GM19328 (cell line): ENCODE measurements at regions not wholly inside any gene's neighbourhood (a gene's known extent, or its start where the extent isn't known, plus 50 kb on each side); places are given as distances from the start of the nearest gene placed in this dataset.
A peak's percentile ranks its signal among the peaks of the same experiment; 100 is the strongest.
"Not testable (repeated sequence)": the region's sequence is repeated elsewhere in the genome, so short reads cannot be mapped to it uniquely, and the experiment has no call there.

Experiments used
- ATAC-seq: cut with Tn5 transposase; IDR thresholded peaks from one replicate; pipeline ENCODE4 v1.9.1; 2021; ENCODE audit warnings: mild to moderate bottlenecking, moderate library complexity; ENCODE audit not compliant: unreplicated experiment

DNA sequence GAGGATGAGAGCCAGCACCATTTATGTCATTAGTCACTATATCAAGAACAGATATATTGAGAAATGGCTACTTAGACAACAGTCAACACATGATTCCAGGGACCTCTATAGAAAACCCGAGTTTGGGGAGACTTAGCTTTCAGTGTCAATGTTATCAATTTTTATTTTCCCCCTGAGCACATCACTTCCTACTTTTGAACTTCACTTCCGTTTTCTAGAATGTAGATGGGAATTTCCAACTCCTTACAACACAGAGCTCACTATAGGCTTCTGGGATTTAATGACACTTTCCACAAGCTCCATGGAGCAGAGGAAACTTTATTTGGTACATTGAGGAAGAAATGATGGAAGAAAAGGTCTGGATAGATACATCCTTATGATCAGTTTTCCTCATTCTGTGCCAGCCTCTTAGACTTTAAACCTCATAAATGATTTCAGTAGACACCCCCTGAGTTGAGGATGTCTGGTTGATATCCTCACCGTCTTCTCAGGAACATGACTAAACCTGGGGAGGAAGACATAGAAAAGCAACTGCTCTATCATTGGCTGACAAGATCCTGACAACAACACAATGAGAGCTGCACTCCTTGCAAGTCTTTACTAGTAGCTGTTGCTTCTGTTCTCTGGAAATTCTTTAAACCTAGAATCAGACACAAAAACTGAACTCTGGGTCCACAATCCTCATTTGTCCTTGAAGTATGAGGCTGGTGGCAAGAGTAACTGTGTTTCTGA is 449.4 kb upstream of the OR4E1 start:
- no peak for ATAC-seq

DNA sequence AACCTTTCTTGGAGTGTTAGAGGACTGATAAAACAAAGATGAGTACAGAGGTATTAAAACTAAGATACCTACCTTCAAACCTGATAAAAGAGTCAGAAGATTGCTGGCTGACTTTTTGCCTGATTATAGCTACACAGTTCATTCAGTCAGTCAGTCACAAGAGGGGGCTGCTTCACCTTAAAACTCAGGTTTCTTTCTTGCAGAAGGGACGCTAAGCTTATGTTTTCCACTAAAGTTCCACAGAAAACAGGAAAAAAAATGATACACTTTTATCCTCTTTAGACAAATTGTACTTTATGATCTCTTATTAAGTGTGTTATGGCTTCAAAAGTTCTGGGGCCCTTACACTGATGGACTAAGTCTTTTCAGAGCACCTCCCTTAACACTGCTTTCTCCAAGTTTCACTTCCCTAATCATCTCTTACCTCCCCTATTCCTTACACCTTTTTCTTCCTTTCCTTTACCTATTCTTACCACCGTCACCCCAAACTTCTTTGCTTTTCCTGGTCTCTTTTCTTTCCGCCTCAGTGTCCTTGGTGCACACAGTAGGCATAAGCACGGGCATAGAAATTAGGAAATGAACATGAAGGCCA is 448.7 kb upstream of the OR4E1 start:
- no peak for ATAC-seq

- ATAC-seq: no peak
Observed at GRCh38 chr14:22118899-22119477, 445.4 kb upstream of the OR4E1 start.

DNA sequence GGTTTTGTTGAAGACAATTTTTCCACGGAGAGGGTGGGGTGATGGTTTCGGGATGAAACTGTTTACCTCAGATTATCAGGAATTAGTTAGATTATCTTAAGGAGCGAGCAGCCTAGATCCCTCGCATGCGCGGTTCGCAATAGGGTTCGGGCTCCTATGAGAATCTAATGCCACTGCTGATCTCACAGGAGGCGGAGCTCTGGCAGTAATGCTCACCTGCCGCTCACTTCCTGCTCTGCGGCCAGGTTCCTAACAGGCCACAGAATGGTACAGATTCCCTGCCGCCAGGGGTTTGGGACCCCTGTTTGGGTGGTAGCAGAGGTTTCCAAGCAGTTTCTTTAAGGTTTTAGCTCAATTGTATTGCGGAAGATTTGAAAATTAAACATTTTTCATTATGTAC is 439.8 kb upstream of the OR4E1 start:
- no peak for ATAC-seq

GRCh38 chr14:22112004-22112403 is 438.4 kb upstream of the OR4E1 start:
- no peak for ATAC-seq

DNA sequence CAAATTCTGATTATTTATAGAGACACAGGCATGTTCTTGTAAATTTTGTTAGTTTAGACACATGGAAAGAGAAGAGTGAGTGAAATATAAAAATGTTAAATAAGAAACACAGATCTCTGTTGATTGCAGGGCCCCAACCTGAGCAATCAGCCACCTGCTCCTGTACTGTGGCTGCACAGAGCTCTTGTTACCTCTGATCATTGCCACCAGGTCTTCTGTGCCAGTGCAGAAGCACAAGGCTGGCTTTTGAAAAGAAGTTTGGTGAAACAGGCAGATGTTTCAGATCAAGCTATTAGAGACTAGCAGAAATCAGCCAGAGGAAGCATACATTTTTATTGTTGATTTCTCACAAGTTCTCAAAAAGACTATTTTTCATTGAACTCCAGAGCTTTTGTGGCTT is 434.1 kb upstream of the OR4E1 start:
- no peak for ATAC-seq

- no peak for ATAC-seq
Observed at GRCh38 chr14:22106700-22107697, 433.4 kb upstream of the OR4E1 start.

- ATAC-seq: no peak
Observed at GRCh38 chr14:22105624-22106006, 432.0 kb upstream of the OR4E1 start.

DNA sequence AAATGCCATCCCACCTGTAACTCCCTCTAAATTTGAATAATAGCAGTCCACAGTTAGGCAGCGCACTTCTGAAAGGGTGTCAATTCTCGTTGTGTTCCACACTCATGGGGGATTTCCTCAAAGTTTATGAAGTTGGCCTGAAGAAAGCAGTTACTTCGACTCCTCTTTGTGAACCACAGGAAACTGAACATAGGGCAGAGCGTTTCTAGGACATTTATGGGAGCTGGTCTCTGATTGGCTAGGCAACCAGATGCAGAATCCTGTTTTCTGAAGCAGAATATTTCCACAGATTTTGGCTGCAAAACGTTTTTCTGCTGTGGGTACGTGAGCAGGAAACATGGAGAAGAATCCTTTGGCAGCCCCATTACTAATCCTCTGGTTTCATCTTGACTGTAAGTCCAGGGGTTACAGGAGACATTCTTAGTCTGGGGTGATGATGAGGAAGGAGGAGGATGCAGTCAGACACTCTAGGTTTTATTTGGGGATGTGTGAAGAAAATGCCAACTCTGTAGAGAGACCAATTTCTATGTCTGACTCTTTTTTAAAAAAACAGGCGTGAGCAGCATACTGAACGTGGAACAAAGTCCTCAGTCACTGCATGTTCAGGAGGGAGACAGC is 431.5 kb upstream of the OR4E1 start:
- ATAC-seq: no peak

- ATAC-seq: not testable (repeated sequence)
Observed at GRCh38 chr14:22100764-22101120, 427.1 kb upstream of the OR4E1 start.

DNA sequence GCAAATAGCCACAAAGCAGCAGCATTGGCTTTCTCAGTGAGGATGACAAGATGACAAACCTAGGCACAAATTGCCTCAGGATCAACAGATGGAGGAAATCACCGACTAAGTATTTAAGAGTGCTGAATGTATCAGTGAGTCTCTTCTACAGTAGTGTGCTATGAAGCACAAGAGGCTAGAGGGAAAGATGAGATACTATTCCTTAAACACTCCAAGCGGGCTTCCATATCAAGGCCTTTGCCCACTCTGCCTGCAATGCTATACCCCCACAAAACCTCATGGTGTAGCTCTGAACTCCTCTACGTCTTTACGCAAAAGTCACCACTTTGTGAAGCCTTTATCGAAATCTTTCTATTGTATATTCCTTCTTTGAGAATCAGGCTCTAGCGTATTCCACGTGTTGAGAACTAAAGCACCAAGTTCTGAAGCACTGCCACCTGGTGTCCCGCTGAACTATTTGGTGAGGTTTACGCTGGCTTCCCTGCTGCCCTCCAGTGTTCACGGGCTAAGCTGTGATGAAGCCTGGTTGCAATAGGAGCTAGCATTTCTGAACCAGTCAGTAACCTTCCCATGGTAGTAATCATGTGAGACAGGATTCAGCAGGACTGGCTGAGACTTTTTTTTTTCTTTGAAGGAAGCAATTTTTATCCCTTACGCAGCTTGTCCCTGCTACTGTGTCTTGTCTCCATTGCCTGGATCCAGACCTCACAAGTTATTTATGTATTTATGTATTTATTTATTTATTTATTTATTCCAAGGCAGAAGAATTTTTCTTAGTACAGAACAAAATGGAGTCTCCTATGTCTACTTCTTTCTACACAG is 426.5 kb upstream of the OR4E1 start:
- peak; percentile 60 for ATAC-seq

DNA sequence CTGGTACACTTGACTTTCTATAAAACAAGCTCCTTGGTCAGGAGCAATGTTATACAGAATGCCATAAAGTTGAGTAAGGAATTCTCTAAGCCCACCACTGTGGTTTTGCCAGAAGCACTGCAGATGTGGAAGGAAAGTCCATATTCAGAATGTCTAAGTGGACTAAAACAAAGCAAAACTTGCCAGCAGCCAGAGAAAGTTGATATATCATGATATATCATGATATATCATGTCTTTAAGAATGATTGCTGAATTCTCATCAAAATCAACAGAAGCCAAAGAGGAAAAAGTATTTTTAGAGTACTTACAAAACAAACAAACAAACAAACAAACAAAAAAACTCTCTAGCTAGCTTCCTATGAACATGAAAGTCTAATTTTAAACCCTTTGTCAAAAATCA is 424.8 kb upstream of the OR4E1 start:
- no peak for ATAC-seq

DNA sequence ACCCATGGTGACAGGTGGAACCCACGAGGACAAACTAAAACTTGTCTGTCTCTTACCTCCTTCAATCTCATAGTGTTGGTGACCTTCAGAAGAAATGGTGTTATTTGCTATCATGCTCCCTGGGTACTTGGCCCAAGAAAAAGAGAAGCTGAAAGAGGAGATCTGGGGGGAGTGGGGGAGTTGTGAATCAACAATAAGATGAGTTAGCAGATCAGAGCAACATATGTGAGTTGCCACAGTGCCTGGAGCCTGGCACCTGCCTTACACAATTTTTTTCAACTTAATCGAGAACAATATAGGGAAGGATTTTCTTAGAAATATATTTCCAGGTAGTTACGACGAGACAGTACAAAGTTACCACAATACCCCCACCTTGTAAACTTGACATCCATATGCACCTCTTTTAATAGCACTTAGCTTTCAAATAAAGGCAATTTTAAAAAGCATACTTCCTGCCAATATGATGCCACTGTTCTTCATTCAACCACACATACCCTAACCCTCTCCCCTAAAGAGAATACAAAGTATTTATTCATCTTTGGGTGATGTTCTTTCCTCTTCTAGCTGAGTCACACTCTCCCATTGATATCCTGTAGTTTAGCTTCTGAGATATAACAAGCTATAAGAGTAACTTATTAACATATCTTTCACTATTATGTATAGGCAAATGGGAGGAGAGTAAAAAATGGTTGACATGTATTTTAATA is 424.1 kb upstream of the OR4E1 start:
- ATAC-seq: no peak

DNA sequence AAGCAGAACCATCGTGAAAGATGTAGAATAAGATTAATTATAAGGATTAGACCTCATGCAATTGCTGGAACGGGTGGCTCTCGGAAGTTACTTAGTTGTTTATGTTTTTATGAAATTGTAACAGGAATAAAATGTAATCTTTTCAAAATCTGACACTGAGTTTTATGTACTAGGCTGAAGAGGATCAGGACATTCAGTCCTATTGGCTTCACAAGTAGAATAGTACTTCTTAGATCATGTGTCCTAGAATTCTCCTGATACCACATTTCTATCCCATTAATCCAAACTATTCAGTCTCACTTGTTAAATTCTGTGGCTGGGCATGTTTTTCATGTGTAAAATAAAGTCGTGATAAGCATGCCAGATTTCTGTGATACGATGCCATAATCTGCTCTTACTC is 423.5 kb upstream of the OR4E1 start:
- ATAC-seq: no peak

DNA sequence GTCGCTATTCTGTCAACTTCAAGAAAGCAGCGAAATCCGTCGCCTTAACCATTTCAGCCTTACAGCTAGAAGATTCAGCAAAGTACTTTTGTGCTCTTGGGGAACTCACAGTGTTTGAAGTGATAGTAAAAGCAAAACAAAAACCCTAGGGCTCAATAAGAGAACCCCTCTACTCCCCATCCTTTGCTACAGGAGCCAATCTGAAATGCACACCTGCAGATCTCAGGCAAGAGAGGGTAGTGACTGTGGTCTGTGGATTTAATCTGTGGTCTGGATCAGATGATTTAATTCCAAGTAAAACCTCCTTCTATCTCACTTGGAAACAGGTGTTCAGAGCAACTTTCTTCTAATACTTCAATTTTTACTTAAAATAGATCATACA is 422.9 kb upstream of the OR4E1 start:
- ATAC-seq: no peak

GRCh38 chr14:22095860-22096513 is 422.4 kb upstream of the OR4E1 start:
- ATAC-seq: no peak

DNA sequence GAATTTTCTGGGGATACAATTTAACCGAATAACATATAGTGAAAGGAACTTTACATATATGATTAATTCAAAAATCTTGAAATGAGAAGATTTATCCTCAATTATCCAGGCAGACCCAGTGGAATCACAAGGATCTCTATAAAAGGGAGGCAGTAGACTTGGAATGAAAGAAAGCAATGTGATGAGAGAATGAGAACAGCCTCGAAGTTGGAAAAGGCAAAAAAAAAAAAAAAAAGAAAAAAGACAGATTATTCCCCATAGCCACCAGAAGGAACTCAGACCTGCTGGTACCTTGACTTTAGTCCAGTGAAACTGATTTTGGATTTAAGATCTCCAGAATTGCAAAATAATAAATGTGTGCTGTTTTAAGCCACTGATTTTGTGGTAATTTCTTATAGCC is 416.3 kb upstream of the OR4E1 start:
- ATAC-seq: no peak

GRCh38 chr14:22088614-22089342 is 415.2 kb upstream of the OR4E1 start:
- ATAC-seq: no peak
